Eye (tissue), 1 donor: ENCODE measurements at regions not wholly inside any gene's neighbourhood (a gene's known extent, or its start where the extent isn't known, plus 50 kb on each side); places are given as distances from the start of the nearest gene placed in this dataset.

Source experiments
- DNase-seq: peaks from one replicate; pipeline ENCODE4 v3.0.0-alpha.2; 2015

DNA sequence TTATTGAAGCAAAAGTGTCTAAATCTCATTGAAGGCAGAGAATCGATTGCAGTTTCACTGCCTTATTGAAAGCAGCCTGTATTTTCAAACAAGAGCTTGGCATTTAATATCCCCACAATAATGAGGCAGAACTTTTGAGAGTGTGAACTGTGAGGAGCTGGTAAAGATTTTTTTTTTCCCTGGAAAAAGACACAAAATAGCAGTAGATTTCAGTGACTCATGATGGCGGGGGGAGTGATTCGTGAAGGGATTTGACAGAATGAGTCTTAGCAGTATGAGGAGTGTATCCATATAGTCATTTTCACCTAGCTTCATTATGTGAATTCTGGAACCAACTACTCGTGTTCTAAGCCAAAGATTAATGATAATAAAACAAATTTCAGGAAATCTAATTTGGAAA lies 242.9 kb downstream of the ARL6IP6 start:
- DNase-seq: no peak

DNA sequence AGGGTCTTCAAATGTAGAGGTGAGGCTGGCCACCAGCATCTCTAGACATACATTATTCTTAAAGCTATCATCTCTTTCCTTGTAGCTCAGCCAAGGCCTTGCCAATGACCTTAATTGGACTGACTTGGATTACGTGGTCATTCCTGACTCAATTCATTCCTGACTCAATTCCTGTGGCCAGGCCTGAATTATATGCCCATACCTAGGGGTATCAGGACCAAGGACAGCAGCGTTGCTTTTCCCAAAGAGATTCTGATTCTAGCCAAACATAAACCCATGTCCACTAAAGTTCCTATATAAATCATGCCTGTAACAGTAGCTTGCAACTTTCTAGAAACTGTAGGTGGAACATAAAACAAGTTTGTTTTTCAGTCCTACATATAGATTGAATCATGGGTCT lies 231.7 kb downstream of the ARL6IP6 start:
- DNase-seq: peak; percentile 63

DNA sequence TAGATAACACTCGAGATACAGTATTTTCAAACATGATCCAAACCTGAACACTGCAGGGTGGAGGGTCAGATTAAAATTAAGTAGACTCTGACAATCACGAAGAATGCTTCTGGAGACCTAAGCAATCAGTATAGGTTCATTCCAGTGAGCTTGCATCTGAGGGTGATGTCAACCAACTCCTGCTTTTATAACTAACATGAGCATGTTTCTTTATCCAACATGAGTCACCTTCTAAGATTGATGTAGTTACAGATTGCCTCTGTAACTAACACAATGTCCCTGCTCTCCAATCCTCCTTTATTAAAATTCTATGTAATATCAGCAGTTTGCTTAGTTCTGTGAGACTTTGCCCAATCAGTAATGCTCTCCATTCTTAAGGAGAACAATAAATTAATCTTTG lies 225.7 kb downstream of the ARL6IP6 start:
- DNase-seq: no peak

DNA sequence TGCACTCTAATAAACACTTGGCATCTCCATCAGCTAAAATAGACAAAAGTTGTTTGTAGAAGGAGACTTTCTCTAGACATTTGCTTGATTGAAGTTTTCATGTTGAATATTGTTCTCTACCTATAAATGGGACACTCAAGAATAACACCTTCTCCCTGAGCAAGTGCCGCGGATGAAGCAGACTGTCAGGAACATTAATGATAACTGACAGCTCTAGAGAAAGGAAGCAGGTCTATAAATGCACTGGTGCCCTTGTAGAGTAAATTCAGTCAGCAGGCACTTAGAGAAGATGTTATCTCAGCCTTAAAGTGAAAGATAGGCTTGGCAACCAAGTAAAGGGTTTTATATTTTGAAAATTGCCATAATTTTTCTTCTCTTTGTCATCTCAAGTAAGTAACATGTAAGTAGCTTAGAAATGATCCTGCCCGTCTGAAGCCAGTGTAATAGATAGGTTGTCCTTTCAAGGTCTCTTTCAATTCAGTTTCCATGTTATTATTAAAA lies 224.6 kb downstream of the ARL6IP6 start:
- DNase-seq: peak; percentile 23

DNA sequence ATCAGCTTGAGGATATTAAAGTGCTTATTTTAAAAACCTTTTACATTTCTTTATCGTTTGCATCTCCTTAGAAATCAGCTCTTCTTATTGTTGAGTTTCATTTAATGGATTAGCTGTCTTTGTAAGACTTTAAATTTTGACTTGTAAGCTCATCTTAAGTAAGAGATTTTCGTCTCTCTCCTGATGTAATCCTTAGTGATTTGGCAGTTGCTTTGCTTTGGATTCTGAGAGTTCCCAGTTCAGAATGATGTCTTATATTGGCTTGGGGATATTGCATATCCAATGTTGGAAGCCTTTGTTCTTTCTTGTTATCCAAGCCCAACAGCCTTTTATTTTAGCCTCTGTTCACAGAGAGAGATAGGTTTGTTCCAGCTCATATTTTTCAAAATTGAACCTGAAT lies 212.1 kb downstream of the ARL6IP6 start:
- DNase-seq: no peak

DNA sequence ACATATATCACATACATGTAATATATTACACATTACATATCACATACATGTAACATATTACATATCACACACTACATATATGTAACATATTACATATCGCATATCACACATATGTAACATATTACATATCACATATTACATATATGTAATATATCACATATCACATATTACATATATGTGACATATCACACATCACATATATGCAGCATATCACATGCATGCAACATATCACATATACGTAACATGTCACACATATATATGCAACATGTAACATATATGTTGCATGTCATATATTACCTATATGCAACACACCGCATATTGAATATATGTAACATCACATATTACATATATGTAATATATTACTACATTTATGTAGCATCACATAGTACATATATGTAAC lies 211.2 kb downstream of the ARL6IP6 start:
- DNase-seq: peak; percentile 14

DNA sequence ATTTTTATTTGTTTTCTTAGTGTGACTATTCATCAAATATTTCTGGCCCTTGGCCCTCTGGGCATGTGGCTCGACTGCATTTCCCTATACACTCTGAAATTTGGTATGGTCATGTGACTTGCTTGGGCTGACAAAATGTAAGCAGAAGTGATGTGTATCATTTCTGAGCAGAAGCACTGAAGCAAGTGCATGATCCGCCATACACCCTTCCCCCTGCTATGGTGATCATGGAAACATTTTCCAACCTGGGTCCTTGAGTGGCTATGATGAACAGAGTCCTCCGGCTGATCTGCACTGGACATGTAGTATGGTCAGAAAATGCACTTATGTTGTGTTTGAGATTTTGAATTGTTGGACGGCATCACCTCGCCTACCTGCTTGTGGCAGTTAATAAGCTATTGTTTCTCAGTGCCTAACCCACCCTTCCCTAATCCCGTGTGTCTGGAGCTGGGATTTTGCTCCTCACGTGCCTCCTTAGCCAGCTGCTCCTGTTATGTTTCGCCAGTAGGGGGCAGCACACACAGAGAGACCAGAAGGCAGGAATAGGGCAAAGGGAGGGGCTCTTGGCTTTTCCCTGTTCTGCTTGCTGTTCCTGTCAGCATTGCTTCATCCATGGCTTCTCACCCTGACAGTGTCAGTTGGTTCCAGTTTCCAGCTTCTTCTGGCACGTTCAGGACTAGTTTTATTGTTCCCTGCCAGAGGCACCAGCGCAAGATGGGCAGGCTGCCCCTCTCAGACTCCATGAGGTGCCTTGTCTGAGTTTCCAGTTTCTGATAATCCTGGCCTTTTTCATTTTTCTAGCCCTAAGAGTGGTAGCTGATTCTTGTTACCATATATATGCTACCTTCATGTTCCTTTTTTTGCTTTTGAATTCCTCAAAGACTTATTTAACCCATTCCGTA lies 207.4 kb downstream of the ARL6IP6 start:
- peak; percentile 91 for DNase-seq

DNA sequence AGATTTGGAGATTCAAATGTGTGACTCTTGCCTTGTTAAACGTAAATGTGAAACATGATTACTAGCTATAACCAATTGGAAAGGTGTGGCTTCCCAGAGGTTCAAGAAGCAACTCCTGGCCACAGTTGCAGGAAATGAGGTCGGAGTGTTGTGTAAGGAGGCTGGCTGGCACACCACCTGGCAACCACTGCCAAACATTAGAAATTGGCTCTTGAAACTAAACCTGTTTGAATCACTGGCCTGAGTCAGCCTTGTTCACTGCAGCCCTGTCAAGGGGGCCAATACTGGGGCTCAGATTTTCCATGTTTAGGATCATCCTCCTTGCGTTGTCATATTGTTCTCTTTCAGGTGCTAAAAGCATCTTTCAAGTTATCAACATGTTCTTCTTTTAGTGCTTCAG lies 206.3 kb downstream of the ARL6IP6 start:
- DNase-seq: no peak

DNA sequence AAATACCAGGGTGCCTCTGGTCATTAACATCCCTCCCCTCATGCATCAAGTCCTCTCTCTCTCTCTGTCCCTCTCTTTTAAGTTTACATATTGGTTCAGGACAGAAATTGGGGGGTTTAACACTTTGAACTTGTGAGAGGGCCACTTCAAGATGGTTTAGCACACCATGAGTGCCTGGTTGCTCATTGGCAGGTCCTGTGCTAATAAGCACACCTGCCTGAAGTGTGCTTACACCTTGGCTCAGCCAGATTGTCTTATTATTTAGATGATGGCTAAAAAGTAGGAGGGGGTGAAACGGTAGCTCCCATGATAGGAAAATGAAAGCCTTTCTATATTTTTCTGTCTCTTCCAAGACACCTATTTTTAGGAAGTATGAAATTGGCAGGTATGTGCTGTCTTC lies 205.8 kb downstream of the ARL6IP6 start:
- DNase-seq: no peak

DNA sequence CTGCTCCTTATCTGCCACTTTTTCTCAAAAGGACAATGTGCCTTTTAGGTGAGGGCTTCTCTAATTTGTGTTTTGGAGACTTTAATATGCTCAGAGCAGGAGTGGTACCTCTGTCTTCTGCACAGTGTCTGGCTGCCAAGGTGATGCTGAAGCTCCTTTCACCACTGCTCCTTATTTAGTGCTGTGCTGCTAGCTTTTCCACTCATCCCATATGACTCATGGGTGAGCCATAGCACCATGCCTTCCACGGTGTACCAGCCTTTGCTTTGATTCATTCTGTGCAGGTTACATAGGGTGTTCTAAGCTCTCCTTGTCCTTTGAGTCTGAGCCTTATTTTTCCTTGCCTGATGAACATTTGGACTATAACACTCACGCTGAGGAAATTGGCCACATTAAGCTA lies 202.4 kb downstream of the ARL6IP6 start:
- no peak for DNase-seq

DNA sequence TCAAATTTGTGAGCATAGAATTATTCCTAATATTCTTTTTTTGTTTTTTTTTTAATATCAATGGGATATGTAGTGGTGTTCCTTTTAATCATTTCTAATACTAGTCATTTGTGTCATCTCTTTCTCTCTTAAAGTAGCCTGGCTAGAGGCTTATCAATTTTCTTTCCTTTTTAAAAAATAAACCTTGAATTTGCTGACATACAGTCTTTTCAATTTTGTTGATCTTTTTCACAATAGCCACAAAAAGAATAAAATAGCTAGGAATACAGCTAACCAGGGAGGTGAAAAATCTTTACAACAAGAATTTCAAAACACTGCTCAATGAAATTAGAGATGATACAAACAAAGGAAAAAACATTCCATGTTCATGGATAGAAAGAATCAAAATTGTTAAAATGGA lies 192.6 kb downstream of the ARL6IP6 start:
- DNase-seq: no peak

DNA sequence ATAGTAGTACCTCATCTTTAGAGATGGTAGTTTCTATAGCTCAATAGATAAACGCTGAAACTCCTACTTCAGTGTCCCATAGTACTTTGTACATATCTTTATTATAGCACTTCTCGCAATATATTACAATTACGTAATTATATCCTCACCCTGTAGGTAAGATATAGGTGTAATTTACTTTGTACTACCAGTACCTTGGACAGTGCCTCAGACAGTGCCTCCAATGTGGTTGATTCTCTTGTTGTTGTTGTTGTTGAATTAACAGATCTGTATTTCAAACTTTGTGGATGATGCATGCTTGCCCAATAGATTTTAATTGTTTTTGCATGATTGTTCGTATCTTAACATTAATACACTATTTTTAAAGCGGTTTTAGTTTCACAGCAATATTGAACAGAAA lies 188.6 kb downstream of the ARL6IP6 start:
- DNase-seq: no peak

DNA sequence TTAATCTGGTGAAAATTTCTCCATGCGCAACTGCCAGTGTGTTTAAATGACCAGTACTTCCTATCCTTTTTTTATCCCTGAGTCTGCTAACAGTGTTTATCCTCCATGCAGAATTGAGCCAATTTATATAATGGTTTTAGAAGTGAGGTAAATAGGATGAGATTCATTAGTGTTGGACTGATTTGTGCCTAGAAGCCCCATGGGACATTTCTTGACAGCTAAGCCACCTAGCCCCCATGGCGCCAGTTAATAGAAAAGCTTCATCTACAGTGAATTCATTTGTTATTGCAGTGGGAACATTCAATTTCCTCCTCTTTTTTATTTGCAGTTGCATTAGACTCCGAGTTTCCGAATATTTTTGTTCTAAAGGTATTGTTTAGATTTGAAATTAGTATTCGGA lies 175.6 kb downstream of the ARL6IP6 start:
- DNase-seq: no peak

DNA sequence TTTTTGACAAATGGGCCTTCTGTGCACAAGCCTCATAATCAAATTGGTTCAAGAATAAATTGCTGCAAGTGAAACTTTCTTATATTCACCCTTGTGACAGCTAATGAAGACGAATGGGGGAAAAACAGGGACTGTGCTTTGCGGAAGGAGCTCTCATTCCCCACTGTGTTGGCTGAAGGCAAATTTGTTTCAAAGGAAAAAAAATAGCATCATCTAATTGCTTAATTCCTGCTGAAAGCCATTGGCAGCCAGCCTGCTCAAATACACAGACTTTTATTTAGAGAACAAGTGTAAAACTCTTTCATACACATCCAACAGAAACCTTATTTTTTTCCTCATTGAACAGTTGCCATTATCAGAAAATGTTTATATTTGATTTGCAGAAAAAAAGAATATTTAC lies 172.3 kb downstream of the ARL6IP6 start:
- DNase-seq: peak; percentile 4

DNA sequence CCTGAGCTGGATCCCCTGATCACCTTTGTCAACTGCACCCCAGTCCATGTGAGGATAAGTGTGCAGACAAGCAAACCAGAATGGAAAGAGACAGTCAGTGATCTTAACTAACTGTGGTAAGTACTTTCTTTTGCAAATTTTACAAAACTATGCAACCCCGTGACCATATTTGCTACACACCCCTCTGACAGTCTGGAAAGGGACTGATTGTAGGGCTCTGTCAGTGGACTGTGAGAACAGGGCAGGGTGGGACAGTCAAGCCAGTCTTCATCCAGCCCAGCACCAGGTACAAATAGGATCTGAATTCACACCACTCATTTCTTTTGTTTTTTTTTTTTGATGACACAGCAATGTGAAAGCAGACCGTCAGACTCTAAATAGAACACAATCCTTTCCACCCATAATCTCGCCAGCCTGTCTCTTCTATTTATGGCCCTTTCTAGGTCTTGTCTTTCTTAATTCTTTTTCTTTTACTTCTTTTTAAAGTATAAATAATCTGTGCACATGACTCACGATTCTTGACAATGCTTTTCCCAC lies 165.6 kb downstream of the ARL6IP6 start:
- no peak for DNase-seq

DNA sequence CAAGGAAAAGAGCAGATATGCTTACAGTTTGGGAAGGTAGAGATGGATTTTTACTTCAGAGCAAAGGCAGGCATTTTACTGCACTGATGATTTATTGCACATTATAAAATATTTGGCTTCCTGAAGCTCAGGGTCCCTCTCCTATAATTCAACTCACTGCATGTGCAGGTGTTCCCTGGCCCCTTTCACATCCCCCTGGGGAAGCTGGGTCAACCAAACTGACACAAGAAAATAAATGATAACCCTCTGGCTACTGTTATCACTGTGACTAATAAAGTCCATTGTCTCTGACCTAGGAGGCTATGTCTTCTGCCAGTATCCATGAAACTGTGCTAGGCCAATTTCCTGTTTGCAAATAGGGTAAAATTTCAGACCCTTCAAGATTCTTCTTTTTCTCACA lies 163.1 kb downstream of the ARL6IP6 start:
- DNase-seq: no peak

DNA sequence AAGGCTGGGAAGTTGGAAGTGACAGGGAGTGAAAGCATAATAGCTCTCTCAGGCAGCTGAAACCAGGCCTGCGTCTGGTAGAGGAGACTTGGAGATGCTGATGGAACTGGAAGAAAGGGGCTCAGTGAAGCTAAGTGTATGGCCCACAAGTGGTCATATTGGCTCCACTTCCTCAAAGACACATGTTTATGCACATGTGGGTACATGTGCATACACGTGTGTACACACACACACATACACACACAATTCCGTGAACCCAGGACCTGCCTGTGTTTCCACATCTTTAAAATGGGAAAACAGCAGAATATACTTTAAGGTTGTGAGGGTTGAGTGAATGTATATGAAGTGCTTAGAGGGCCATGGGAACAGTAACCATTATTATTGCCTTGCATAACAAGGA lies 160.9 kb downstream of the ARL6IP6 start:
- DNase-seq: no peak

DNA sequence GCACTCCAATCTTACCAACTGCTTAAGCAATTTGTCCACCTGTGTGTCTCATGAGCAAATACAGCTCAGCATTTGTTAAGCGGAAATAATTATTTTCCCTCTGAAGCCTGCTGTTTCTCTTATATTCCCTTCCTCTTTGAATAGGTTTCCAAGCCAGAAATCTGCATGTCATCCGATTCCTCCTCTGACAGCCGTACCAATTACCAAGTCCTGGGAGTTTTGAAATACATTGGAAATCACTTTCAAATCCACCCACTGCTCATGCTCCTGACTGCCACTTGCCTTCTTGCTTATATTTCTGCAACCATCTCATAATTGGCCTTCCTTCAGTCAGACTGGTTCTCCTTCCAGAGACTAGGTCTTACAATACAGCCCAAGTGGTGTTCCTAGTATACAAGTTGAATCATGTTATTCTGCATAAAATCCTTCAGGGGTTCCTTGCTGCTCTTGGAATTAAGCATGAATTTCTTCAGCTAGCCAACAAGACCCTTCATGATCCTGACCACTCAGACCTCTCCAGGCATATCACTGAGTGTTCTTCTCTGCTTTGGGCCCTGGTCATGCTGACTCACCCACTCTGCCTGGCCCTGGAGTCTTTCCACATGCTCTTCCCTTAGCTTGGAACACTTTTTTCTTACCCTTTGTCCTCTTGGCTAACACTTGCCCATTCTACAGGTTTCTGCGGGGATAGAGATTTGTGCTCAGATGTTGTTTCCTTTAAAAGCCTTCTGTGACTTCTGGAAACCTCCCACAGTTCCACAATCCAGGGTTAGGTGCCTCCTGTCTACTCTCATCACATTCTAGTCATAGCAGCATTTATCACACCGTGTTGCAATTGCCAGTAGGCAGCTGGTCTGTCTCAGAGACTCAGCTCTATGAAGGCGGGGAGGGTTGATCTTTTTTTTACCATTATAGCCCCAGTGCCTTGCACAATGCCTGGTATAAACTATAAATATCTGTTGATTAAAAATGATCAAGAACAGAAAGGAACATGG lies 157.6 kb downstream of the ARL6IP6 start:
- no peak for DNase-seq

DNA sequence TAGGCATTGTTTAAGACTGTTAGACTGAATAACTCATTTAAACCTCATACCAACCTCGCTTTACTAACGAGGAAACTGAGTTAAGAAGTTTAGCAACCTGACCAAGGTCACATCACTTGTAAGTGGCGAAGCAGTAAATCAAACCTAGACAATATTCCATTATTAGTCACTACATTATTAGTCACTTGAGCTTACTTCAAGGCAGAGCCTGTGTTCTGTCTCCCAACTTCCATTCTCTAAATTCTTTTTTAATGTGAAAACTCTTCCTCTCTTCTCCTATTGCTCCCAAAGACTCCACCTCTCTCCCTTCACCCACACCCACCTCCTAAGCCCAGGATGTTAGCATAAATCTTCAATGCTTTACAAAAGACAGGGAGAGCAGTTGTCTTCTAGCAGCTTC lies 156.5 kb downstream of the ARL6IP6 start:
- DNase-seq: no peak

DNA sequence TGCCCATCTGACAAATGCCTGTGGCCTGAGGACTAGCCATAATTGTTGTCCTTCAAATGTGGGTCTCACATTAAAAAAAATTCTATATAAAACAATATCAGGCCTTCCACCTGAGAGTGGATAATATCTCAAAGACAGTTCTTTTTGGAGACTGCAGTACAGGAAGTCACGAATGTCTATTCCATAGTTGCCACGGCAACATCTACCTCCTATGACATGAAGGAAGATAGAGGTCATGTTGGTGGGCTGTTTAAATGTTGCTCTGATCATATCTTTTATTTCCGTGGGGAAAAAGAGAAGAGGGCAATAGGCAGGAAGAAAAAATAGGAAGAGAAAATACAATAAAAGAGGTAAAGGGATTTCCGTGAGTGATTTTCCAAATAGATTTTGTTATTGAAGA lies 151.8 kb downstream of the ARL6IP6 start:
- DNase-seq: no peak

DNA sequence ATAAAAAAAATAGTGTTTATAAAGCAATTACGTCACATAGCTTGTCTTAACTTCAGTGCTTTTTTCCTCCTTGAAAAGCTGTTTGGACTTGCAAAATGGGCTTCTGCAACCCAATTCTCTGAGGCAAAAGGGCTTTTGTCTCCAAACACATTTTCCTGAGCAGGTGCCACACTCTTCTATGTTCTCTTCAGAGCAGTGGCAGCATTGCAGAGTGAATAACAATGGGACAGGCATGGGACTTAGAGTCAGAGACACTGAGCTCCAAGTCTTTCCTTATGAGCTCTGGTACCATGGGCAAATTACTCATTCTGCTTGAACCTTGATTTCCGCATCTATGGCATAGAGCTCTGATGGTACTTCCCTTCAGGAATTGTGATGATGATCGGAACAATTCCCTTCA lies 149.0 kb downstream of the ARL6IP6 start:
- DNase-seq: no peak

DNA sequence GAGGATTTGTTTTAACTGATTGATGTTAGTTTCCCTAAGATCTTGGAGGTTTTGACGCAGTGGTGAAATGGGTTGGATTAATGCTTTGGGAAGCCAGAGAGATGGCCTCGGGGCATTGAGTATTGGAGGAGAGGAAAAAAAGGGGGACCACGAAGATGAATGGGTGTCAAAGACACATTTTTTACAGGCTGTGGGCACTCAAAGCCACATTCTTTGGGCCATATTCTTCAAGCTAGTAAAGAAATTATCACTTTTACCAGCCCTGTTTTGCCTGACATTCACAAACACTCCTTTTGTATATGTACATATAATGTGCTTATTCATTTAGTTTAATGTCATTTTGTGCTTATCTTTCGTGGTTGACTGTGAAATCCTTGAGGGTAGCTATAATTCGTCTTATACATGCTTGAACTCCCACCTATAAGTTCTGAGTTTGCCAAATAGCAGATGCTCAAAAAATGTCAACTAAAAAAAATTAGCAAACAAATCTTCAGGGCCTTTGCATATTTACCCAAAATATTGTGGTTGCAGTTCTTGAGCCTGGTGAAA lies 146.3 kb downstream of the ARL6IP6 start:
- DNase-seq: no peak

DNA sequence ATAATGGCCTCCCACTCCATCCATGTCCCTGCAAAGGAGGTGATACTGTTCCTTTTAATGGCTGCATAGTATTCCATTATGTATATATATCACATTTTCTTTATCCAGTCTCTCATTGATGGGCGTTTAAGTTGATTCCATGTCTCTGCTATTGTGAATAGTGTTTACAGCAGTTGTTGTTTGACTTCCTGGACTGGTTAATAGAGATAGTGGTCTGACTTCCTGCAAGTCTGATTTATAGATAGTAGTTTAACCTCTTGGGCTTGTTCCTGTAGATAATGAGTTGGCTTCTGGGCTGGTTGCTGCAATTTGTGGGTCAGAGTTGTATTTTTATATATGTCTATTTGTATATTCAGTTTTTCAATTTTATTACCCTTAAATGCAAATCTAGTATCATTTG lies 145.4 kb downstream of the ARL6IP6 start:
- DNase-seq: no peak
